ENCODE measurements at regions not wholly inside any gene's neighbourhood (a gene's known extent, or its start where the extent isn't known, plus 50 kb on each side); places are given as distances from the start of the nearest gene placed in this dataset.
"Not testable (repeated sequence)": the region's sequence is repeated elsewhere in the genome, so short reads cannot be mapped to it uniquely, and the experiment has no call there.

- no peak for DNase-seq
These were observed 571.0 kb upstream of the ARRDC3 start for GRCh38 chr5:91954136-91954535.

- no peak for DNase-seq
These were observed 567.2 kb upstream of the ARRDC3 start for GRCh38 chr5:91950328-91950727.

GRCh38 chr5:91946870-91947269 lies 563.8 kb upstream of the ARRDC3 start:
- DNase-seq = no peak

GRCh38 chr5:91941588-91941987 lies 558.5 kb upstream of the ARRDC3 start:
- DNase-seq = no peak

- no peak for DNase-seq
These were observed 555.3 kb upstream of the ARRDC3 start for GRCh38 chr5:91938441-91938840.

- no peak for DNase-seq
These were observed 554.0 kb upstream of the ARRDC3 start for GRCh38 chr5:91937121-91937520.

- DNase-seq = no peak
These were observed 546.4 kb upstream of the ARRDC3 start for GRCh38 chr5:91929522-91929817.

- DNase-seq = no peak
These were observed 545.8 kb upstream of the ARRDC3 start for GRCh38 chr5:91928754-91929521.

- DNase-seq = no peak
These were observed 544.3 kb upstream of the ARRDC3 start for GRCh38 chr5:91927439-91927838.

- DNase-seq = no peak
These were observed 542.1 kb upstream of the ARRDC3 start for GRCh38 chr5:91925249-91925648.

GRCh38 chr5:91917037-91917814 lies 534.1 kb upstream of the ARRDC3 start:
- DNase-seq = not testable (repeated sequence)

- no peak for DNase-seq
These were observed 527.5 kb upstream of the ARRDC3 start for GRCh38 chr5:91910655-91911054.

GRCh38 chr5:91910247-91910646 lies 527.1 kb upstream of the ARRDC3 start:
- no peak for DNase-seq

GRCh38 chr5:91906494-91906893 lies 523.4 kb upstream of the ARRDC3 start:
- DNase-seq = no peak

GRCh38 chr5:91906027-91906426 lies 522.9 kb upstream of the ARRDC3 start:
- DNase-seq = no peak

- DNase-seq = no peak
These were observed 515.8 kb upstream of the ARRDC3 start for GRCh38 chr5:91898898-91899297.

GRCh38 chr5:91898019-91898418 lies 514.9 kb upstream of the ARRDC3 start:
- DNase-seq = no peak

- DNase-seq = no peak
These were observed 505.7 kb upstream of the ARRDC3 start for GRCh38 chr5:91888810-91889209.

- DNase-seq = no peak
These were observed 502.5 kb upstream of the ARRDC3 start for GRCh38 chr5:91885291-91886265.

GRCh38 chr5:91884036-91884435 lies 500.9 kb upstream of the ARRDC3 start:
- no peak for DNase-seq

- no peak for DNase-seq
These were observed 492.2 kb upstream of the ARRDC3 start for GRCh38 chr5:91875196-91875779.

GRCh38 chr5:91867799-91868198 lies 484.7 kb upstream of the ARRDC3 start:
- DNase-seq = no peak

- DNase-seq = no peak
These were observed 482.8 kb upstream of the ARRDC3 start for GRCh38 chr5:91865915-91866314.

All from DMS153 (cell line).